ENCODE measurements at regions not wholly inside any gene's neighbourhood (a gene's known extent, or its start where the extent isn't known, plus 50 kb on each side); places are given as distances from the start of the nearest gene placed in this dataset.

- TF ChIP-seq ZNF311 (CRISPR knock-in tag; IDR thresholded peaks at IDR 0.05) (no peak), SRSF9 (IDR thresholded peaks at IDR 0.05; ENCODE audit: borderline replicate concordance, low read depth, low read length) (no peak), HDAC2 (IDR thresholded peaks at IDR 0.05) (no peak), IRF9 (tag; IDR thresholded peaks at IDR 0.05) (no peak), PML (IDR thresholded peaks at IDR 0.05; ENCODE audit: low read length) (no peak), DIDO1 (tag; IDR thresholded peaks at IDR 0.05; ENCODE audit: low read depth) (no peak), SREBF2 (CRISPR knock-in tag; IDR thresholded peaks at IDR 0.05) (no peak), CSDE1 (IDR thresholded peaks at IDR 0.05) (no peak), MXD1 (CRISPR knock-in tag; IDR thresholded peaks at IDR 0.05; ENCODE audit: borderline replicate concordance, poor library complexity, severe bottlenecking) (no peak), GABPB1 (CRISPR knock-in tag; IDR thresholded peaks at IDR 0.05) (no peak), ETV1 (tag; conservative IDR thresholded peaks at IDR 0.05; ENCODE audit: low read depth) (no peak), ZNF165 (CRISPR knock-in tag; IDR thresholded peaks at IDR 0.05; ENCODE audit: borderline replicate concordance) (no peak), SMAD4 (CRISPR knock-in tag; conservative IDR thresholded peaks at IDR 0.05) (no peak), ZNF584 (CRISPR knock-in tag; IDR thresholded peaks at IDR 0.05; ENCODE audit: low read depth) (no peak), JUND (IDR thresholded peaks at IDR 0.05; ENCODE audit: borderline replicate concordance, low read depth, low read length) (peak; percentile 50; the same call in 1 of the 2 replicates), JUND (tag; IDR thresholded peaks at IDR 0.05; ENCODE audit: borderline replicate concordance, low read depth, low read length) (peak; percentile 65; the same call in 2 of the 3 replicates)
- TF ChIP-seq, protein P1, sequence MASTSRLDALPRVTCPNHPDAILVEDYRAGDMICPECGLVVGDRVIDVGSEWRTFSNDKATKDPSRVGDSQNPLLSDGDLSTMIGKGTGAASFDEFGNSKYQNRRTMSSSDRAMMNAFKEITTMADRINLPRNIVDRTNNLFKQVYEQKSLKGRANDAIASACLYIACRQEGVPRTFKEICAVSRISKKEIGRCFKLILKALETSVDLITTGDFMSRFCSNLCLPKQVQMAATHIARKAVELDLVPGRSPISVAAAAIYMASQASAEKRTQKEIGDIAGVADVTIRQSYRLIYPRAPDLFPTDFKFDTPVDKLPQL (IDR thresholded peaks at IDR 0.05; ENCODE audit: extremely low read depth, insufficient read length), result no peak
- TF ChIP-seq, protein P2, sequence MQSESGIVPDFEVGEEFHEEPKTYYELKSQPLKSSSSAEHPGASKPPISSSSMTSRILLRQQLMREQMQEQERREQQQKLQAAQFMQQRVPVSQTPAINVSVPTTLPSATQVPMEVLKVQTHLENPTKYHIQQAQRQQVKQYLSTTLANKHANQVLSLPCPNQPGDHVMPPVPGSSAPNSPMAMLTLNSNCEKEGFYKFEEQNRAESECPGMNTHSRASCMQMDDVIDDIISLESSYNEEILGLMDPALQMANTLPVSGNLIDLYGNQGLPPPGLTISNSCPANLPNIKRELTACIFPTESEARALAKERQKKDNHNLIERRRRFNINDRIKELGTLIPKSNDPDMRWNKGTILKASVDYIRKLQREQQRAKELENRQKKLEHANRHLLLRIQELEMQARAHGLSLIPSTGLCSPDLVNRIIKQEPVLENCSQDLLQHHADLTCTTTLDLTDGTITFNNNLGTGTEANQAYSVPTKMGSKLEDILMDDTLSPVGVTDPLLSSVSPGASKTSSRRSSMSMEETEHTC (IDR thresholded peaks at IDR 0.05), result no peak
- TF ChIP-seq, protein P3, sequence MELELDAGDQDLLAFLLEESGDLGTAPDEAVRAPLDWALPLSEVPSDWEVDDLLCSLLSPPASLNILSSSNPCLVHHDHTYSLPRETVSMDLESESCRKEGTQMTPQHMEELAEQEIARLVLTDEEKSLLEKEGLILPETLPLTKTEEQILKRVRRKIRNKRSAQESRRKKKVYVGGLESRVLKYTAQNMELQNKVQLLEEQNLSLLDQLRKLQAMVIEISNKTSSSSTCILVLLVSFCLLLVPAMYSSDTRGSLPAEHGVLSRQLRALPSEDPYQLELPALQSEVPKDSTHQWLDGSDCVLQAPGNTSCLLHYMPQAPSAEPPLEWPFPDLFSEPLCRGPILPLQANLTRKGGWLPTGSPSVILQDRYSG (tag; conservative IDR thresholded peaks at IDR 0.05; ENCODE audit: low read depth), result no peak
- TF ChIP-seq, protein P4, sequence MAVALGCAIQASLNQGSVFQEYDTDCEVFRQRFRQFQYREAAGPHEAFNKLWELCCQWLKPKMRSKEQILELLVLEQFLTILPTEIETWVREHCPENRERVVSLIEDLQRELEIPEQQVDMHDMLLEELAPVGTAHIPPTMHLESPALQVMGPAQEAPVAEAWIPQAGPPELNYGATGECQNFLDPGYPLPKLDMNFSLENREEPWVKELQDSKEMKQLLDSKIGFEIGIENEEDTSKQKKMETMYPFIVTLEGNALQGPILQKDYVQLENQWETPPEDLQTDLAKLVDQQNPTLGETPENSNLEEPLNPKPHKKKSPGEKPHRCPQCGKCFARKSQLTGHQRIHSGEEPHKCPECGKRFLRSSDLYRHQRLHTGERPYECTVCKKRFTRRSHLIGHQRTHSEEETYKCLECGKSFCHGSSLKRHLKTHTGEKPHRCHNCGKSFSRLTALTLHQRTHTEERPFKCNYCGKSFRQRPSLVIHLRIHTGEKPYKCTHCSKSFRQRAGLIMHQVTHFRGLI (CRISPR knock-in tag; IDR thresholded peaks at IDR 0.05), result no peak
Observed at GRCh38 chr11:33970984-33971466, 79.1 kb upstream of the LMO2 start (continued).

Measured in K562 (cell line).